A172 (cell line): ENCODE measurements at regions not wholly inside any gene's neighbourhood (a gene's known extent, or its start where the extent isn't known, plus 50 kb on each side); places are given as distances from the start of the nearest gene placed in this dataset.
"Not testable (repeated sequence)": the region's sequence is repeated elsewhere in the genome, so short reads cannot be mapped to it uniquely, and the experiment has no call there.

ENCODE experiments used
- DNase-seq: peaks from one replicate; pipeline ENCODE4 v3.0.0-alpha.2; 2015; ENCODE audit warnings: low spot score

- peak; percentile 81 for DNase-seq
Measured at GRCh38 chr21:35204125-35204524, 155.0 kb upstream of the RUNX1 start.

DNA sequence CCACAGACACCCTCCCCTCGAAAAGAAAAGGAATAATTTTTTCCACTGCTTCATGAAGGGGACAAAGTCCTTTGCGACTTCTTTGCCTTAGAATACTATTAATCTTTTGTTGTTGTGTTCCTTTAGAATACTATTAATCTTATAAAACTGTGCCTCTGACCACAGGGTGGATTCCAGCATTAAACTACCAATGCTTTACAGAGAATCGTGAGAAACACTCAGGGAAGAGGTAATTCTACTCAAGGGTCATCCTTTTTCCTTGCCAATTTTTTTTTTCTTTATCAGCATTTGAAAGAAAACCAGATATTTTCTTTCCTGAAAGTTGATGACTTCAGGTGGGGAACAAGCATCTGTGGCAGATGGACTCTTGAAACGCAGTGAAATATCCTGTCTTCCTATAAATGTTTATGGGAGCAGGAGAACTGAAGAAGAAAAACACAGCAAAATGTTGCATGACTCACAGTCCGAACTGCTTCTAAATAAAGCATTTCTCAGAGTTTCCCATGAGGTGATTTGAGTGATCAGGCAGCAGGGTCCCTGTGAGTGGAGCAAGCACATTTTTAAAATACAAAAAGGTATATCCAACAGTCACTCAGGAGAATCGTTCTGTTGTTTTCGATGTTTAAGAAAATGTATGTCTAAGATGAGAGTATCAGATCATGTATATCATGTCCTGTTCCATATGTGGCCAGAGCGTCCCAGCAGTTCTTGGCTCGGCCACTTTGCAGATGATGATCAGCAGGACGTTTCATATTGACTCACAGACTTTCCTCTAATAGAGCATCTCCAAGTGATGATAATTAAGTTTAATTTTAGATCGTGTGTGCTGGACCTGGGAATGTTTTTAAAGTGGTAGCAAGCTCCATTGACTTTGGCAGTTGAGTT is 154.2 kb upstream of the RUNX1 start:
- DNase-seq = peak; percentile 95

DNA sequence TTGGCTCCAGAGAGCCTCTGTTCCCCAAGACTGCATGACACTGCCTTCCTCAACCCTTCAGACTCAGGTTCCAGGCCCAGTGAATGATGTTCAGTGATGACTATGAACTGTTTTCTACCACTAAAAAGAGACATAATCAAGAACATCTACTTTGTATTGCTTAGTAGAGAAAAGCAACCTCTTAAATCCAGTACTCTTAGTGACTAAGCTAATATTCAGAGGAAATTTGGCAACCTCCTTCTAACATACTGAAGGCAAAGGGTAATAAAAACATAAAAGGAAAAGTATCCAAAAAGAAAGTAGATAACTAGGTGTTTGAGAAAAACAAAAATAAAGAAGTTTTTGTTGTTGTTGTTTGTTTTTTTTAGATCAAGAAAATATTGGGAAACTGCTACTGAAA is 153.3 kb upstream of the RUNX1 start:
- peak; percentile 57 for DNase-seq

- DNase-seq = no peak
Measured at GRCh38 chr21:35201799-35202198, 152.7 kb upstream of the RUNX1 start.

- DNase-seq = no peak
Measured at GRCh38 chr21:35201288-35201687, 152.2 kb upstream of the RUNX1 start.

DNA sequence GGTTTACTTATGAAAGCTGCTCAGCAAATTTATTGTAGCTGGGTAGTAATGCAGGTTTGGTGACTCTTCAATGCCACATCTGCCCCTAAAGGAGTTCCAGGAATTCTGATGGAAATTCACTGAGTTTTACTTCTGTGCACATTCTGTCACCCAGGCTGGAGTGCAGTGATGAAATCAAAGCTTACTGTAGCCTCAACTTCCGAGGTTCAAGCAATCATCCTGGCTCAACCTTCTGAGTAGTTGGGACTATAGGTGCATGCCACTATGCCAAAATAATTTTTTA is 150.6 kb upstream of the RUNX1 start:
- no peak for DNase-seq

DNA sequence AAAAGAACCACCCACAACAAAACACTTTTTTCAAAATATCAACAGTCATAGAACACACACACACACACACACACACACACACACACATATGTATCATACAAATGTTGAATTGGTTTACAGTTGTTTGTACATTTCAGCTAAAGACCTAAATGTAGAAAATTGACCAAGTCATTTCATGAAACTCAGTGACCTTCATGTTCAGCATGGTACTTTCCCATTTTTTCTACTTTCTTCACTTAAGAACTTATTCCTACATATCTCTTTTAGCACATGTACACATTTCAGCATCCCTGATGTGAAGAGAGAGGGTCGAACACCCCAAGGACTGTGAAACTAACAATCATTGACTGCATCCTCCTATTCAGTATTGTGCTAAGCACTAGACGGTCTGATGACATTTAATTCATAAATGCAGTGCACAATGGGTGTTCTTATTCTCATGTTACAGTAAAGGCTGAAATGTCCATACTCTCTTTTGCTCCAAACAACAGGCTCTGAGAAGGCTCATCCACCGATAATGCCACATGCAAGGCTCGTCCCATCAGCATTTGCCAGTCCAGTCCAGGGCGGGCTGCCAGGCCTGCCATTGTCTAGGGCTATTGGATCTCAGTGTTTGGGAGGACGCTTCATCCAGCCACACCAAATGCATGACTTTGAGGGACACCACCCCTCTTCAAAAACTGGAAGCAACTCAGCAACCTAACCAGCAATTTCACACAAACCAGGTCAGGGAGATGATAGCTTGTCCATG is 150.1 kb upstream of the RUNX1 start:
- no peak for DNase-seq

DNA sequence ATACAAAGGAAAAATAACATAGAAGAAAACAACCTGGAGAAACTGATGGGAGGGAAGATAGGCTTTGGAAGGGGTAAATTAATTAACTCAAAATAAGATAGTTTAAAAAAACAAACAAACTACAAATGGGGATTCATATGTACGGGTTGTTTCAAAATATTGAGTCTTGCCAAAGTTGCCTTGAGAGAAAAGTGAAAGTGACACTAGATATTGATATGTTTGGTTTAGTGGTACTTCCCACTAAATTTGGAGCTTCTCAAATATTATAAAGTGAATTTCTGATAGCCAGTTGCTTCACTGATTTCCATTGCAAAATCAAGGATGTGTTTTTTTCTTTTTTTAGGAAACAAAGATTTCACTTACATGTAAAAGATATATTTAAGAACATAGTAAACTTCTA is 149.5 kb upstream of the RUNX1 start:
- DNase-seq = no peak

DNA sequence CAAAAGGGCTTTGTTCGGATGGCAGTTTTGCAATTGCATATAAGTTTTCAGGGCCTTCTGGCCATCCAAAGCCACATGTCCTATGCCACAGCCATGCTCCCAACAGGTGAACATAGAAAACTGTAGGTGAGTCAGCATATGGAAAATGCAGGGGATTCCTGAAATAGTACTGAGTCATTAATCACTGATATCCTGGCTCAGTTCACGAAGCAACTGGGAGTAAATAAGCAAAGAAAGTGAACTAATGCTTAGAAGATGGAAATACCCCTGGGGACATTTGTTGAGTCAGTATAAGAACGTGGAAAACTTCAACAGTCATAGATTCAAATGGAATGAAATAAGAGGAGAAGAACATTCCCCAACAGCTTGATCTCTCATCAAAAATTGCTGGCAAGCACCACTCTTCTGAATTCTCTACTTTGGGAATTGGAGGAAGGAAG is 148.9 kb upstream of the RUNX1 start:
- DNase-seq = peak; percentile 97

GRCh38 chr21:35197191-35197590 is 148.1 kb upstream of the RUNX1 start:
- peak; percentile 35 for DNase-seq

GRCh38 chr21:35196128-35196527 is 147.0 kb upstream of the RUNX1 start:
- no peak for DNase-seq

DNA sequence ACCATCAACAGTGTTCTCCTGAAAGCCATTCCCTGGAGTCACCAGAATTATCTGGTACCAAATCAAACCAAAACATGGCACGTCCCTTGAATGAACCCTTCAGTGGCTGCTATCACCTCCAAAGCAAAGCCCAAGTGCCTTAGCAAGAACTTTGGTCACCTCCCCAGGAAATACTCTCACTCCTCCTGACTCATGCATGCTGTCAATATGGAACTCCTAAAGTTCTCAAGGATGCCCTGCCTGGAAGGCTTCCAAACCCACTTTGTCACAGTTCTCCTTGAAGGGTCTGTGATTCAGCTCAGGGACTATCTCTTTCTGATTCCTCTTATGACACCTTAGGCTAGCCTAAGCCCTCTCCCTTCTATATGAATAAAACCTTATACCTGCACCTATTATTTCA is 146.1 kb upstream of the RUNX1 start:
- DNase-seq = peak; percentile 81

- no peak for DNase-seq
Measured at GRCh38 chr21:35191754-35192153, 142.7 kb upstream of the RUNX1 start.

DNA sequence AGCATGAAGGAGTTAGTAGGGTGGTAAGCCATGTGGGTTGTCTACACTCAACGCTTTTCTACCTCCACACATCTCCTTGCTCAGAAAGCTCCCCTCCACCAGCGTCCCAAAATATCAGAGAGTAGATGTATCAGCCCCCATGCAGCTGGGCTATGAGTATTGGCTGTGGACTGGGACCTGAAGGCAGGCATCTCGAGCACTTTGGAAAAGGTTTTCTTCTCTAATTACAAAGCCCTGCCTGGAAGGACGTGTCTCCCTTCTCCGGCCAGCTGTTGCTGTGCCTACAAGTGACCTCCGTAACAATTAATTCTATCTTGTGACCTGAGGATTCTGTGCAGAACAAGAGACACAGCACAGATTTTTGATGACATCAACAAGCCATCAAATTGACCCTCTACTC is 142.0 kb upstream of the RUNX1 start:
- DNase-seq = no peak

GRCh38 chr21:35190201-35190701 is 141.1 kb upstream of the RUNX1 start:
- DNase-seq = peak; percentile 89

DNA sequence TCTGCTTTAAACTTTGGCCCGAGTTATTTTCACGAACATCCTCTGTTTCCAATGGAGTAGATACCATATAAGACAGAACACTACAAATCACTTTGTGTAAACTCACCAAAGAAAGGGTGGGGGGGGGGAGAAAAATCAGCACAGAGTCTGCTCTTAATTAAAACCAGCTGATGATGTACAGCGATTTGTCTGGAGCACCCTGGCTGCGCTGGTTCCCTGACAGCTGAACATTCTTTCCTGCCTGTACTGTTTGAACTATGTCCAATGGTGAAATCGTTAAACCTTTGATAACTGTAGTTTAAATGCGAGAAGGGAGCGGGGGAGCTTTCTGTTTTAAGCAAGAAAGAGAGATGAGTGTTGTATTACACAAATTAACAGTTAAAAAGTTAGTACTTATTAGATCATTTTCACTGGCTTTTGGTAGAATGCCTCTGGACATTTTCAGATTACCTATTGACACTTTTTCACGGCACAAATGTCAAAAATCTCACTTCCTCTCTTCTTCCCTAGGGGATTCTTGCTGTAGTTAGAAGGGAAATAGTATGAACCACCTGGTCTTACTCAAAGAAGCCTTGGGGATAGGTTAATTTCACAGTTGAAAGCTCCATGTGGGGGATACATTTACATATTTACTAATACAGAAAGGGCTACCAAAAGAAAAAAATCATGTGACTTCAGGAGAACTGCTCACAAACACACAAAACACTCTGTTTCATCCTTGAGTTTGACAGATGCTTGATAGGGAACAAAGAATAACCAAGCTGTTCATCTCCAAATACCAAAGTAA is 140.2 kb upstream of the RUNX1 start:
- DNase-seq = peak; percentile 77

DNA sequence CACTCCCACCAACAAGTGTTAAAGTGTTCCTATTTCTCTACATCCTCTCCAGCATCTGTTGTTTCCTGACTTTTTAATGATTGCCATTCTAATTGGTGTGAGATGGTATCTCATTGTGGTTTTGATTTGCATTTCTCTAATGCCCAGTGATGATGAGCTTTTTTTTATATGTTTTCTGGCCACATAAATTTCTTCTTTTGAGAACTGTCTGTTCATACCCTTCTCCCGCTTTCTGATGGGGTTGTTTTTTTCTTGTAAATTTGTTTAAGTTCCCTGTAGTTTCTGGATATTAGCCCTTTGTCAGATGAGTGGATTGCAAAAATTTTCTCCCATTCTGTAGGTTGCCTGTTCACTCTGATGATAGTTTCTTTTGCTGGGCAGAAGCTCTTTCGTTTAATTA is 134.3 kb upstream of the RUNX1 start:
- DNase-seq = not testable (repeated sequence)

- DNase-seq = peak; percentile 92
Measured at GRCh38 chr21:35179990-35180540, 131.0 kb upstream of the RUNX1 start.

GRCh38 chr21:35178827-35179226 is 129.7 kb upstream of the RUNX1 start:
- no peak for DNase-seq

- no peak for DNase-seq
Measured at GRCh38 chr21:35178098-35178497, 129.0 kb upstream of the RUNX1 start.

DNA sequence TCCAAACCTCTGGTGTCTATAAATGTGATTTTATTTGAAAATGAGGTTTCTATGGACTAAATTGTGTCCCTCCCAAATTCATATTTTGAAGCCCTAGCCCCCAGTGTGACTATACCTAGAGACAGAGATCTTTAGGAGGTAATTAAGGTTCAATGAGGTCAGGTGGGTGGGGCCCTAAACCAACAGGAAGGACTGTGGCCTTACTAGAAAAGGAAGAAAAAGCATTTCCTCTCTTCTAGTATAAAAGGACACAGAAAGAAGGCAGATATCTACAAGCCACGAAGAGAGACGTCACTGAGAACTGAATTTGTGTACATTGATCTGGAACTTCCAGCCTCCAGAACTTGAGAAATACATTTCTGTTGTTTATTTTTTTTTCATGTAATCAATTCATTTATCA is 123.1 kb upstream of the RUNX1 start:
- no peak for DNase-seq

- no peak for DNase-seq
Measured at GRCh38 chr21:35171385-35171784, 122.3 kb upstream of the RUNX1 start.
